NCI-H524 treated with DMSO at 0.1 percent for 48 hours (cell line): ENCODE measurements at regions not wholly inside any gene's neighbourhood (a gene's known extent, or its start where the extent isn't known, plus 50 kb on each side); places are given as distances from the start of the nearest gene placed in this dataset.

ENCODE experiments used
- DNase-seq: peaks from one replicate; lab custom pipeline; 2025; lab: John Stamatoyannopoulos, UW

DNA sequence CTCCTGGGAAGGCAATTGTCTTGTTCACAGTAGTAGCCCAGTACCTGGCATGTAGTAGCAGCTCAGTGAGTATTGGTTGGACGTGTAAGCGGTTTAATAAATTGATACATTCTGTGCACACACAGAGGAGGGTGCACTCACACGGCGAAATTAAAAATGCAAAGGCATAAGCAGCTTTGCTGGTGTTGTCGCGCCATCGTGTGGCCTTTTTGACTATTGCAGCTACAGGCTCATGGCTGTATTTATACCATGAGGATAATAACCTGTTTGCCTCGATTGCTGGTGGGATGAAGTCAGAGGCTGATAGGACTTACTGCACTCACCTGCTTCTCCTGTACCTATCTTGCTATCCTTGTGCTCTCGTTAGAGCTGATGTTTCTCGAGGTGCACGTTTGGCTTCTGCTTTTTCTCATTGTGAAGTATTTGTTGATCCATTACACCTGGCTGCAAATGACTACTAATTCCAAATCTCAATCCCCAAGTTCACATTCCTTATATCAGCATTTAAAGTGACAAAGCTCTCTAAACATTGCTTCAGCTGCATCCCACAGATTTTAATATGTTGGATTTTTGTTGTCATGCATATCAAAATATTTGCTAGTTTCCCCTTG lies 61.5 kb downstream of the TBXT start:
- DNase-seq = peak; percentile 59

DNA sequence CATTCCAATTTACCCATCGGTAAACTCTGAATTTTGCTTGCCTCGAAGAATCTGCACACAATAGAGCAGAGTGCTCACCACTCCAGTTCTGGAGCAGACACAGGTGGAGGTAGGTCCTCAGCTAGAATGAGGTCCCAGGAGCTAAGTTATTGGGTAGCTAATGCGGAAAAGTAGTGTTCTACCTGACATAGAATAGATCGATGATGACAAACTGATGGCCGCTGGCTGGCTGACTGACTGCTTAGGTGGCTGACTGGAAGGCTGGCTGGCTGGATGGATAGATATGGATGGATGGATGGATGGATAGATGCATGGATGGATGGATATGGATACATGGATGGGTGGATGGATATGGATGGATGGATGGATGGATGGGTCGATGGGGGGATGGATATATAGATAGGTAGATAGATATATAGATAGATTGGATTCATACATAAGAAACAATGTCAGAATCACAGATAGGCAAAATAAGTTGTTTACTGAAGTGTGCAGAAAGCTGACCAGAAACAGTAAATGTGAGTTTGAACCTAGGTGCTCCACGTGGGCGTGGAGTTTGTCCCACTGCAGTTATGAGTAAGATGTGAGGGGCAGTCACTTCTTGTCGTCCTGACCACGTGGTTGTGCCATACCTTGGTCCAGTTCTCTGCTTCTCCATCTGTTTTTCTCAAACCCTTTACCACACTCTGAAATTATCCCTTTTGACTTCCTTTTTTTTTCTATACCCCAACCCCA lies 62.1 kb downstream of the TBXT start:
- no peak for DNase-seq

DNA sequence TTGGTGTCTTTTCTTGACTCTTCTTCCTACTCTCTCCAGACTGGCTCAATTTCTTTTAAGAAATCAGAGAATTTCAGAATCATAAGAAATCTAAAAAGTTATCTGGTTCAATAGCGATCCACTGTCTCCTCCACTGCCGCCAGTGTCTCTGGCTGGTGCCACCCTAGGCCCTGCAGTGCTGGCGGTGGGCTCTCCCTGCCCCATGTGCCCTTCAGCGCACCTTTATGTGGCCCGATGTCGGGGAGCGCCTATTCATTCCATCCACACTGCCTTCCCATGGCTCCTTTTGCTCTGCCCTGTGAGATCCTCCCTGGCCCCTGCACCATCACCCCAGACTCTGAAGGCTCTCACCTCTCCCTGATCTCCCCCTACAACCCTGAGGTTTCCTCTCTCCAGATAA lies 62.8 kb downstream of the TBXT start:
- no peak for DNase-seq

DNA sequence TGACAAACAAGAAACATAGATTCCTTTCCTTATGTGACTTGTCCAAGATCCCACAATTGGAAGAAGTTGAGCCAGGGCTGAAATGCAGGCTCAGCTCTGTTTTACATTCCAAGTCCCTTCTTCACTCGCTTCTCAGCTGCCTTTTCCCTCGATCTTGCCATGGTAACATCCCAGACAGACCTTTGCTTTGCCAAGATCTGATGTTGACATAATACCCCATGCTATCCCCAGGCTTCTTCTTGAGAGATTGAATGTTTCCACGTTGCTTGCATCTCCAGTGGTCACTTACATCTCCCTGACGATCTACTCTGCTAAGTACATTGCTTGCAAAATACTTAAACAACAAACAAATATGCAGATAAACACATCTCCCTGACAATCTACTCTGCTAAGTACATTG lies 63.5 kb downstream of the TBXT start:
- DNase-seq = no peak

DNA sequence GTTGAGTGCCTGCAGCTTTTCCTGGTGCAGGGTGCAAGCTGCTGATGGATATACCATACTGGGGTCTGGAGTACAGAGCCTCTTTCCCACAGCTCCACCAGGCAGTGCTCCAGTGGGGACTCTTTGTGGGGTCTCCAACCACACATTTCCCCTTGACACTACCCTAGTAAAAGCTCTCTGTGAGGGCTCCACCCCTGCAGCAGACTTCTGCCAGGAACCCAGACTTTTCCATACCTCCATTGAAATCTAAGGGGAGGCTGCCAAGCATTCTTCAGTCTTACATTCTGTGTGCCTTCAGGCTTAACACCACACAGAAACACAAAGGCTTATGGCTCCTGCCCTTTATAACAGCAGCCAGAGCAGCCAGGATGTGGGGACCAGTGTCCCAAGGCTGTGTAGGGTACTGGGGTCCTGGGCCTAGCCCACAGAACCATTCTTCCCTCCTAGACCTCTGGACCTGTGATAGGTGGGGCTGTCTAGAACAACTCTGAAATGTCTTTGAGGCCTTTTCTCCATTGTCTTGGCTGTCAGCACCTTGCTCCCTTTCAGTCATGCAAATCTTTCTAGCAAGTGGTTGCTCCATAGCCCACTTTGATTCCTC lies 65.7 kb downstream of the TBXT start:
- no peak for DNase-seq

DNA sequence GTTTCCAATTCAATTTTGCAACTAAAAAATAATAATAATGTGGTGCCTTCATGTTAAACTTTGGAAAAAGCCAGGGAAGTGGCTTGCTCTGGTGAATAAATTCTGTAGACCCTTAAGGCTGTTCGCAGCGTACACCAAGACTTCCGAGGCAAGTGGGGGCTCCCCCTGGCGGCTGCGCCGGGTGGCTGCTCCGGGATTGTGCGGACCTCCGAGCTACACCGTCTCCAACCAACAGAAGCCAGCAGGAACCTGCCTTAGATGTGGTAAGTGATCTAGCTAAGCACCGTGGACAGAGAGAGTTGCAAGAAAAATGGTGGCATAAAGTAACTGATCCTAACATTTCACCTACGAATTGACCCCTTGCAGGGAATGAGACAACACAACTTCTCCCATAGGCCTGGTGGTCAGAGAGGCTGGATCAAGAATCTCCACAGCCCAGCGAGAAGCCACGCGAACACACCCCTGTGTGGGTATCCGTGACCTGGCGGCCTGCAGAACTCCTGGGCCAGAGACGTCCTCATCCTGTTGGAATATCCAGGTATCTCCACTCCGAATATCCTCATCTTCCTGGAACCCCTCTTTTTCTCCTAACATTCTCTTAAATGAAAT lies 69.6 kb downstream of the TBXT start:
- peak; percentile 23 for DNase-seq

DNA sequence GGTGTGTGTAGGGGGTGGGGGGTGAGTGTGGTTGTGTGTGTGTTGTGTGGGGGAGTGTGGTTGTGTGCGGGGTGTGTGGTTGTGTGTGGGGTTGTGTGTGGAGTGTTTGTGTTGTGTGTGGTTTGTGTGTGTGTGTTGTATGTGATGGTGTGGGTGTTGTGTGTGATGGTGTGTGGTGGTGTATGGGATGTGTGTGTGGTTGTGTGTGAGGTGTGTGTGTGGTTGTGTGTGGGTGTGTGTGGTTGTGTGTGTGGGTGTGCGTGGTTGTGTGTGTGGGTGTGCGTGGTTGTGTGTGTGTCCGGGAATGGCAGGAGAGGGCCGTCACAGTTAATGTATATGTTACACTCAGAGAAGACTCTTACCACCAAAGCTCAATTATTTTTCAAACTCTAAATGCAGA lies 79.8 kb downstream of the TBXT start:
- no peak for DNase-seq

DNA sequence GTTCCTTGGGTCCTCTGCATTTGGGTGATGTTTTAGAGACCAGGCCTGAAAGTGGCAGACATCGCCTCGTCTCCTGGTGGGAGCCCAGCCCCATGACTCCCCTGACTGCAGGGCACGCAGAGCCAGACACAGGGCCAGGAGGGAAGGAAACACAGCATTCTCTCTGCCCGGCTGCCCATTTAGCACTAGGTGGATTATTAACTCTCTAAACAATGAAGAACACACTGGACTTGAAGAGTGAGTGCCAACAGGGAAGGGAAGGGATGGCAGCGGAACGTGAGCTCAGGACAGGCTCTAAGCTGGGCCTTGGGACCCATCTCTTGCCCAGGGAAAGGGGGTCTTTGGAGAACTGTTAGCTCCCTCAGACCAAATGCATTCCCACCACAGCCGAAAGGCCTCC lies 80.4 kb downstream of the TBXT start:
- no peak for DNase-seq

DNA sequence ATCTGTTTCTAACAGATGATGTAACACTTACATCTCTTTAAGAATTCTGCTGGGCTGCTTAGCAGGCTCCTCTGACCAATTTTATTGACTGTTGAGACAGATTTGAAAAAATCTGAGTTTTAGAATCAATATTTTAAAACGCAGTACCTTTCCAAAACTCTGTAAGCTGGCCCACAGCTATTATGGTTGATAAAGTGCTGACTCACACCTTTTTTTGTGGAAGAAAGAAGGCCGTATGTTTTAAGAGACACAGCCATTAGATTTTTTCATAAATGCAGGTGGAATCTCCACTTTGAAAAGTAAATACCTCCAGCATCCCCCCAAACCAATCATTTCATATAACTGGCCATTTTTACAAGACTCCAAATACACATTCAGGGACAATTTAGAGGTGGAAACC lies 82.2 kb downstream of the TBXT start:
- no peak for DNase-seq

DNA sequence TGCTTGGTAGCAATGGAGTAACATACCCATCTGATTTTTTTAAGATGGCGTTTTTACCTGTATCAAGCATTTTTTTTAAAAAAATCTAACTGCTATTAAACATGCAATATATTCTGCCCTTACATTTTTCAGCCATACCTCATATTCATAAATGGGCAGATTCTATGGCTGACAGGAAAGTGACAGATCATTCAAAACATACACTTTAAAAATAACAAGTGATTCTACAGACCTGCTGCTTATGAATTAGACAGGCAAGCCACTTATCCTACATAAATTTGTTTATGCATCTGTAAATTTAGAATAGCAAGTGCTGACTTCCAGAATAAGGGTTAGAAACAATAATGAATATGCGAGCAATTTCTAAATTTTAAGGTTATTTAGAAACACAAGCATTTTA lies 82.7 kb downstream of the TBXT start:
- no peak for DNase-seq

DNA sequence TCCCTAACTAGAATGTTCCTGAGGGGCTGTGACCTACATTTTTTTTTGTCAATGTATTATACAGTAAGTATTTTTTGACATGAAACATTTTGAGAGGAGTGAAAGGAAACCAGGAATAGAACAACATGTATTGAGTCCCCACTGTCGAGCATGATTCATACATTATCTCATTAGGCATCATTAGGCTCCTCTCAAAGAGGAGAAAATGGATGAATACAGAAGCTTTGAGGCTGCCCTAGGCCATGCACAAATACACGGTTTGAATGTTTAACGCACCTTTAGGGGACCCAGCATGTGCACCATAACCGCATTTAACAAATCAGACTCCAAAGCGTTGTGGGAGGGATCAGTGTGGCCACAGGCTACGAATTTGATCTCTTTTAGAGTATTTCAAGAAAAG lies 87.8 kb downstream of the TBXT start:
- no peak for DNase-seq

DNA sequence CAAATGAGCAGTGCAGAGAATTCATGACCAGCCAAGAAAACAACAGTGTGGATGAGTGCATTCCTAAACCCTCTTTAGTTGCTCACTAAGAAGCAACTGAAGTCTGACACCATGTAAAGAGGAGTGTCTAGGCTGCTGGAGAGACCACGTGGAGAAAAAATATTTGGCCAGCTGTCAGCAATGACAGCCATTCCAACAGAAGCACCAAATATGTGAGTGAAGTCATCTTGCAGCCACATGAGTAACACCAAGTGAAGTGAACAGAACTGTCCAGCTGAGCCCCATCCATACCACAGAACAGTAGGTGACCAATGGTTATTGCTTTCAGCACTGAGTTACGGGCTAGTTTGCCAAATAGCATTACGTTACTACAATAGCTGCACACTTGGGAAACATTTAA lies 89.4 kb downstream of the TBXT start:
- DNase-seq = no peak

DNA sequence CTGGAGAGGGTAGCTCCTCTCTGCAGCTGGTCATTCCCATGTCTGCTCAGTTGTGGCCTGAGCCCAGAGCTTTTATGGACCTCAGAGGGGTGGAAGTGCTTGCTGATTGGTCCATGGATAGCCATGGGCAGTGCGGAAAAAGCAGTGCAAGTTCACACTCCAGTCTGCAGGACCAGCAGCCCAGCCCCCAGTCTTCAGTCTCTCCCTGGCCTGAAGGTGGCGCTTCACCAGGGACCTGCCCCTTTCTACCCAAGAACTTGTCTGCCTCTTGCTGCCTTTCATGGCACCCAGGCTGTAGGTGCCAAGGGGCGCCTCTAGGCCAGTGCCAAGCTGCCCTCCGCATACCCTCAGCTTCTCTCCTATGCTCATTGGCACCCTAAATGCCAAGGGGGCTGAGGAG lies 91.0 kb downstream of the TBXT start:
- no peak for DNase-seq

DNA sequence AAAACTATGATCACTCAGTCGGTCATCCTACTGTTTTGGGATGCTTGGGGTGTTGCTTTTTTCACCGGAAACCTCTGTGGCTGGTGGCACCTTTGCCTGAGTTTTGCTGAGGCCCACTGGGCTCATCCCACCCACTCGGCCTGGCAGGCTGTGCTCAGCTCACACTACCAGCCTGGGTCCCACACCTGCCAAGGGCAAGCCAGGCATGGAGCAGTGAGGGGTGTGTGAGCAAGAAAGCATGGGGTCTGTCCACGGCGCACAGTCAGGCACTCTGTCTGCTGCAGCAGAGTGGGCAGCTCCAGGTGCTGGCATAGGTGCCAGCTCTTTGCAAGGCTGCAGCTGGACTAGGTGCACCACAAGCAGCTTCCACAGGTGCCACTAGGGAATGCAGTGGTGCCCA lies 91.7 kb downstream of the TBXT start:
- no peak for DNase-seq

DNA sequence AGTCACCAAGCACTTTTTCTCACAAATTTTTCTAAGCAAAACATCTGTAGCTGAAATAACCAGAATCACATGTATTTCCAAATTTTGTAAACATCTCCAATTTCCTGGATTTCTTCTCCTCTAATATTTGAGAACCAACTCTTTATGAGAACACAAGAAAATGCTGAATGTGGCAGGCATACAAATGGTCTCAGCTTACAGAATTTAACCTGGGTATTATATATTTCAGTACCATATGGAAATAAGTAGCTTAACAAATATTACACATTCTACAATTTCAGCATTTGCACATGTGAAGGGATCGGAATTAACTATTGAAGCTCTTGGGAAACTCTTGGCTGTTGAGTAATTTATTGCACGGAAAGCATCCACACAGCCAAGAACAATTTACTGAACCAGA lies 92.5 kb downstream of the TBXT start:
- DNase-seq = no peak

DNA sequence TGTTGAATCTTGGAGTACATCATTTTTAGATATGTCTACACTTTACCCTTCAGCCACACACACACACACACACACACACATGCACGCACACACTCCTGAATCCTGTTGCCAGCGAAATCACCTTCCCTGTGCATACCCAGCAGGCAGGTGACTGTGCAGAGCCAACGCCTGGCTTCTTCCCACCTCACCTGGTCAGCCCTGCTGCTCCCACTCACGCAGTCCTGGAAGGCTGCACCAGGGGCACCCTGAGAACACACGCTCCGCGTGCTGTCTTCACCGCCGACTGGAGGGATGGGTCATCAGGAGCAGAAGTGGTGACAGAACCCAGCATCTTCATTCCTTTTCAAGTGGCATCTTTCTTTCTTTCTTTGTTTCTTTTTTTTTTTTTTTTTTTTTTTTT lies 94.6 kb downstream of the TBXT start:
- DNase-seq = no peak

DNA sequence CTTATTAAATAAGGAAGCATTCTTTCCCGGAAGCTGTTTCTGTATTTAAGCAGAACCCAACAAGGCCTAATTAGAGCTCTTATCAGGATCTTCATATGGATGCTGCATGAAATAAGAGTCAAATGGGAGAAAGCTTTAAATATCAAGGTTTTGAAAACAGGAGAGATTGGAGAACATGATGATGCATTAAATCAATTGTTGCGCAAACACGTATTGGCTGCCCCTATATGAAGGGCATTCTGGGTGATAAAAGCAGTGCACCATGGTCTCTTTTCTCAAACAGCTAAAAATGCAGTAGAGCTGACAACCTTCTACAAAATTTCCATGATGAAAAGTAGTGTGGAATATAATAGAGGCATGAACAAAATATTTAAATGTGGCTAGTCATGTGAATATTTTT lies 98.9 kb downstream of the TBXT start:
- no peak for DNase-seq

DNA sequence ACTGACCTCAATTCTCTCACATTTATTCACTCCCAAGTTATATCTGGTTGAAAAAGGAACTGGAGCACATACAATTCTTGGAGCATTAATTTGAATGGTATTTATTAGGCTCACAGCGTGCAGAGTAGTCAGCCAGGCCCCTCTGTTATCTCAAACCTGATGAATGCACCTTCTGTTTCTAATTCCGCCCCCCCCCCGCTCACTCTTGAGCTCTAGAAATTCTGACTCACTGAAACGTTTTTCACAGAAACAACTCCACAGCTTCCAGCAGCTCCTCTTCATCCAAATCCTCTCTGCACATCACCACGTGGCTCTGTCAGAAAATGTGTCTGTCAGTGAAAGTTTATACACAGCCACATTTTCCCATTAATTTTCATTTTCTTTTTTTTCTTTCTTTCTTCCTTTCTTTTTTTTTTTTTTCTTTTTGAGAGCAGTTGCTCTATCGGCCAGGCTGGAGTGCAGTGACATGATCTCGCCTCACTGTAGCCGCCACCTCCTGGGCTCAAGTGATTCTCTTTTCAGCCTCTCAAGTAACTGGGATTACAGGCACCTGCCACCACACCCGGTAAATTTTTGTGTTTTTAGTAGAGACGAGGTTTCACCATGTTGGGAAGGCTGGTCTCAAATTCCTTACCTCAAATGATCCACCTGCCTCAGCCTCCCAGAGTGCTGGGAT lies 109.4 kb downstream of the TBXT start:
- no peak for DNase-seq

DNA sequence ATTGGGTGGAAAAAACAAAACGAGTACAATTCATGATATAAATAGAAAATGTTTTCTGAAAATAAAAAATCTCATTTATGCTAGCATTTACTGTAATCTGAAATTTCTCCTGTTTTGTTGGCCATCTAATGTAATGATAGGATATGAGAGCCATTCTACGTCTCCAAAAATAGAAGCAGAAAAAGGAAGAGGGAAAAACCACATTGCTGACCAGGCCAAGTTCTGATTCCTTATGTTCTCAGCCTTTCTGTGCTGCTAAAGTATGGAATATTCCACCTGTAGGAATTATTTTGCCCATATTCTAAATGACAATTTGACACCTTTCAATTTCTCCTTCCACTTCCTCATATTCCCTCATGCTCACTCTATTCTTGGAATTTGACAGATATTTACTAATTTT lies 110.2 kb downstream of the TBXT start:
- no peak for DNase-seq

DNA sequence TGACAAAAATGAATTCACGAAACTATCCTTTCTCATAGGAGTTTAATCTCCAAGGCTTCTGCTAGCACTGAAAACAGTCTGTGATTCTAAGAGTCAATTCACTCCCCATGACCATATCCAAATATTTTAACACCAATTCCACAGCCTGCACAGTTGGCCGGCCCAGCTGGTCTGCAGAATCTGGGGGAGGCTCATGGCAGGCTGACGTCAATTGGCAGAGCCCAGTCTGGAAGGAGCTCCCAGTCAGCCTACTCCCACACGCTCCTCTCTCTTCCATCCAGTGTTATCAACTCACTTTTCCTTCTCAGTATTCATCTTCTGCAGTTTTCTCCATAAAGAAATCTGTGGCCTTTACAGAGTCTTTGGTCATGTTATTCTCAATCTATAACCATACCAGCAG lies 111.0 kb downstream of the TBXT start:
- DNase-seq = no peak

DNA sequence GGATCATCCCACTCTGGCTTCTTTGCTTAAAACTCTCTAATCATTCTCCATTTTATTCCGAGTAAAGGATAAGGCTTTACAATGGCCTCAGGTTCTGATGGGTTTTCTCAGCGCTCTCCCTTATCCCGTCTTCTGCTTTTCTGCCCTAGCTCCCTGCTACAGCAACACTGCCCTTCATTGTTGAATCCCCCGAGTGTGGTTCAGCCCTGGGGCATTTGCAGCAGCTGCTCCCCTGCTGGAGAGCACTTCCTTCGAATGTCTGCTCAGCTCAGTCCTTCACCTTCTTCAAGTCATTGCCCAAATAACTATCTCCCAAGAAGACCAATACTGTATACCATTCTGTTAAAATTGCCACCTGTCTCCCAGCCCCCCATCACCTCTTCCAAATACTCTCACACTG lies 111.8 kb downstream of the TBXT start:
- no peak for DNase-seq

DNA sequence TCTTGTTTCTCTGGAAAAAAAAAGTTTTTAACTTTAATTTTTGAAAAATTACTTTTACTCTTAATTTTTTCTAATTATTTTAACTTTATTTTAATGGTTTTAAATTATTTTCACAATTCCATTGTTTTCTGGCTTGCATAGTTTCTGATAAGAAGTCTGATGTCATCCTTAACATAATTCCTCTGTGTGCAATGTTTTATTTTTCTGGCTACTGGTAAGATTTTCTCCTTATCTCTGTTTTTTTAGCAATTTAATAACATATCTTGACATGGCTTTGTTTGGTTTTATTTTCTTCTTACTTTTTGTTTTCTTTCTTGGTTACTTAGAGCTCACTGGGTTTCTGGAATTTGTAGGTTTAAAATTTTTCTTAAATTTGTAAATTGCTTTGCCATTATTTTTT lies 114.8 kb downstream of the TBXT start:
- no peak for DNase-seq

DNA sequence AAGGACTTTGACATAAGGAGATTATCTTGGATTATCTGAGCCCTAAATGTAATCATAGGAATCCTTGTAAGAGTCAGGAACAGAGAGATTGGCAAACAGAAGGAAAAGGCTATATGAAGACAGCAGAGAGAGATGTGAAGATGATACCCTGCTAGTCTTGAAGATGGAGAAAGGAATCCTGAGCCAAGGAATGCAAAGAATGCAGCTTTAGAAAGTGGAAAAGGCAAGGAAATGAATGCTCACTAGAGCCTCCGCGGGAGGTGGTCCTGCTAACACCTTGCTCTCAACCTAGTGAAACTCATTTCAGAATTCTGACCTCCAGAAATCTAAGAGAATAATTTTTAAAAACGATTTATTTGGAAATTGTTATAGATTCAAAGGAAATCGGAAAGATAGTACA lies 117.1 kb downstream of the TBXT start:
- no peak for DNase-seq
